NCI-H2227 treated with DMSO at 0.1 percent for 48 hours (cell line): ENCODE measurements at regions not wholly inside any gene's neighbourhood (a gene's known extent, or its start where the extent isn't known, plus 50 kb on each side); places are given as distances from the start of the nearest gene placed in this dataset.

Experiments used
- DNase-seq: peaks from one replicate; lab custom pipeline; 2025; lab: John Stamatoyannopoulos, UW

- no peak for DNase-seq
Observed at GRCh38 chr2:19435815-19436214, 77.4 kb upstream of the OSR1 start.

GRCh38 chr2:19434413-19434812 lies 76.0 kb upstream of the OSR1 start:
- no peak for DNase-seq

- no peak for DNase-seq
Observed at GRCh38 chr2:19426941-19427340, 68.5 kb upstream of the OSR1 start.

GRCh38 chr2:19426144-19426543 lies 67.7 kb upstream of the OSR1 start:
- no peak for DNase-seq

GRCh38 chr2:19425419-19425818 lies 67.0 kb upstream of the OSR1 start:
- DNase-seq = no peak

GRCh38 chr2:19419211-19419880 lies 60.9 kb upstream of the OSR1 start:
- no peak for DNase-seq

- no peak for DNase-seq
Observed at GRCh38 chr2:19416784-19417684, 58.6 kb upstream of the OSR1 start.

GRCh38 chr2:19416083-19416482 lies 57.7 kb upstream of the OSR1 start:
- DNase-seq = no peak

- no peak for DNase-seq
Observed at GRCh38 chr2:19409046-19409445, 50.6 kb upstream of the OSR1 start.

GRCh38 chr2:19408592-19408991 lies 50.2 kb upstream of the OSR1 start:
- DNase-seq = no peak
